Osteocyte (in vitro differentiated cells): ENCODE measurements at regions not wholly inside any gene's neighbourhood (a gene's known extent, or its start where the extent isn't known, plus 50 kb on each side); places are given as distances from the start of the nearest gene placed in this dataset.

ENCODE experiments used
- DNase-seq: peaks from one replicate; pipeline ENCODE4 v3.0.0; 2021; ENCODE audit warnings: mixed read lengths; ENCODE audit not compliant: unreplicated experiment; ENCODE audit errors: extremely low spot score
- H3K27ac Mint-ChIP-seq: one replicate; pipeline ENCODE4 v1.8.0; 2021; ENCODE audit warnings: mild to moderate bottlenecking, mixed read lengths; ENCODE audit not compliant: unreplicated experiment
- H3K27me3 Mint-ChIP-seq: one replicate; pipeline ENCODE4 v1.8.0; 2021; ENCODE audit warnings: mixed read lengths; ENCODE audit not compliant: unreplicated experiment
- H3K36me3 Mint-ChIP-seq: one replicate; pipeline ENCODE4 v1.8.0; 2021; ENCODE audit warnings: mixed read lengths; ENCODE audit not compliant: unreplicated experiment
- H3K4me1 Mint-ChIP-seq: one replicate; pipeline ENCODE4 v1.8.0; 2021; ENCODE audit warnings: mixed read lengths; ENCODE audit not compliant: unreplicated experiment
- H3K4me3 Mint-ChIP-seq: one replicate; pipeline ENCODE4 v1.8.0; 2021; ENCODE audit warnings: mild to moderate bottlenecking, moderate library complexity, mixed read lengths; ENCODE audit not compliant: unreplicated experiment
- H3K9me3 Mint-ChIP-seq: one replicate; pipeline ENCODE4 v1.8.0; 2021; ENCODE audit warnings: mixed read lengths; ENCODE audit not compliant: unreplicated experiment
- CTCF ChIP-seq: fragments of 200-600 bp; sonication (generic); IDR thresholded peaks from 2 replicates; pipeline ENCODE4 v1.5.0; 2021; ENCODE audit warnings: antibody characterized with exemption, mild to moderate bottlenecking, moderate library complexity

GRCh38 chr1:61539720-61540462 lies 185.1 kb downstream of the TM2D1 start:
- Mint-ChIP-seq H3K9me3 (peaks cover 11% of the 10 kb centered on the region), H3K4me3 (no peak overlapping the region), H3K27me3 (peaks cover 18% of the 10 kb centered on the region), H3K4me1 (no peaks in the 10 kb centered on the region), H3K27ac (no peak overlapping the region), H3K36me3 (no peaks in the 10 kb centered on the region)
- TF ChIP-seq CTCF, result no peak
- DNase-seq, result no peak

GRCh38 chr1:61538228-61538627 lies 186.7 kb downstream of the TM2D1 start:
- Mint-ChIP-seq H3K27ac (no peak overlapping the region), H3K27me3 (peaks cover 4% of the 10 kb centered on the region), H3K4me1 (no peaks in the 10 kb centered on the region), H3K36me3 (peaks cover 1% of the 10 kb centered on the region), H3K9me3 (peaks cover 12% of the 10 kb centered on the region), H3K4me3 (no peak overlapping the region)
- no peak for DNase-seq
- no peak for TF ChIP-seq CTCF

DNA sequence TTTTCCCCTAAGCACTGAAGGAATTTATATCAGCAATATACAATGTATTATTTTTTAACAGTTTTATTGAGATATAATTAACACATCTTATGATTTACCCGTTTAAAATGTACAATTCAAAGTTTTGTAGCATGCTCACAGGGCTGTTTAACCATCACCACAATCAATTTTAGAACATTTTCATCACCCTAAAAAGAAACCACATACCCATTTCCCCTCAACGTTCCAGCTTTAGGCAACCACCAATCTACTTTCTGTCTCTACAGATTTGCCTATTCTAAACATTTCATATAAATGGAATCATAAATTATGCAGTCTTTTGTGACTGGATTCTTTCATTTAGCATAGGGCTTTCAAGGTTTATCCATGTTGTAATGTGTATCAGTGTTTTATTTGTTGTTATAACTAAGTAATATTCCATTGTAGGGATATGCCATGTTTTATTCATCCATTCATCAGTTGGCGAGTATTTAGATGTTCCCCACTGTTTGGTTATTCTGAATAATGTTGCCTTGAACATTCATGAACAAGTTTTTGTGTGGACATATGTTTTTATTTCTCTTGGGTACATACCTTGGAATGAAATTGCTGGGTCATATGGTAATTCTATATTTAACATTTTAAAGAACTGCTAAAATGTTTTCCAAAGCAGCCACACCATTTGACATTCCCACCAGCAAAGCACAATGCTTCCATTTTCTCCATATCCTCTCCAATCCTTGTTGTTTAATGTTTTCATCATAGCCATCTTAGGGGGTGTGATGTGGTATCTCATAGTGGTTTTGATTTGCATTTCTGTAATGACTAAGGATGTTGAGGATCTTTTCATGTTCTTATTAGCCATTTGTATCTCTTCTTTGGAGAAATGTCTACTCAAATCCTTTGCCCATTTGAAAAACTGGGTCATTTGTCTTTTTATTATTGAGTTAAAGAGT lies 188.5 kb downstream of the TM2D1 start:
- Mint-ChIP-seq H3K27me3 (peaks cover 2% of the 10 kb centered on the region), H3K9me3 (peaks cover 4% of the 10 kb centered on the region), H3K4me1 (no peaks in the 10 kb centered on the region), H3K27ac (no peak overlapping the region), H3K4me3 (no peak overlapping the region), H3K36me3 (peaks cover 1% of the 10 kb centered on the region)
- no peak for DNase-seq
- no peak for TF ChIP-seq CTCF

DNA sequence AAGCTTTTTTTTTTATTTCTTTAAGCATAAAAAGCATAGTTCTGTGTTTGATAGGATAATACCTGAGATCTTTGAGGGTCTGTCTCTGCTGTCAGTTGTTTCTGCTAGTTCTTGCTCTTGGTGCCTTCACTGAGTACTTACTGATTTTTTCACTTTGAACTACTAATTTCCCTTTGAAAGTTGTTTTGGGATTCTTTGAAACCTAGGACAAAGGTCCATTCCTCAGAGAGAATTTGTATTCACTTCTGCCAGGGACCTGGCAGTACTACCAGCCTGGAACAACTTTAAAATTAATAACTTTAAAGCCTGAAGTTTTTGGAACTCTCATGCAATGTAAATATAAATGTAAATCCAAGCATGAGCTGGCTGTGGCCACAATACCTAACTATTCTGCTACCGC lies 190.1 kb downstream of the TM2D1 start:
- Mint-ChIP-seq H3K4me1 (no peaks in the 10 kb centered on the region), H3K4me3 (no peak overlapping the region), H3K27me3 (peaks cover 2% of the 10 kb centered on the region), H3K27ac (no peak overlapping the region), H3K36me3 (peaks cover 1% of the 10 kb centered on the region), H3K9me3 (peaks cover 4% of the 10 kb centered on the region)
- DNase-seq, result no peak
- no peak for TF ChIP-seq CTCF

- H3K27me3 Mint-ChIP-seq, result no peaks in the 10 kb centered on the region
- H3K4me3 Mint-ChIP-seq, result no peak overlapping the region
- no peaks in the 10 kb centered on the region for H3K4me1 Mint-ChIP-seq
- TF ChIP-seq CTCF, result no peak
- H3K36me3 Mint-ChIP-seq, result peaks cover 1% of the 10 kb centered on the region
- H3K27ac Mint-ChIP-seq, result no peak overlapping the region
- no peak for DNase-seq
- H3K9me3 Mint-ChIP-seq, result peaks cover 4% of the 10 kb centered on the region
Measured at GRCh38 chr1:61533546-61533945, 191.4 kb downstream of the TM2D1 start.
